T-helper 2 cell treated with Interferon-gamma antibody and Interleukin-4, amounts not matched to agents 5 μg/mL and 100 μg/mL, for 36 hours (primary cell): ENCODE measurements at regions not wholly inside any gene's neighbourhood (a gene's known extent, or its start where the extent isn't known, plus 50 kb on each side); places are given as distances from the start of the nearest gene placed in this dataset.
"Not testable (repeated sequence)": the region's sequence is repeated elsewhere in the genome, so short reads cannot be mapped to it uniquely, and the experiment has no call there.

ENCODE experiments used
- DNase-seq: peaks from one replicate; pipeline ENCODE4 v3.0.0; 2021; ENCODE audit warnings: low spot score
- H3K27ac Mint-ChIP-seq: one replicate; pipeline ENCODE4 v1.8.0; 2021; ENCODE audit warnings: mild to moderate bottlenecking, mixed read lengths
- H3K27me3 Mint-ChIP-seq: one replicate; pipeline ENCODE4 v1.8.0; 2021; ENCODE audit warnings: low read depth, mixed read lengths
- H3K36me3 Mint-ChIP-seq: one replicate; pipeline ENCODE4 v1.8.0; 2021; ENCODE audit warnings: low read depth, mixed read lengths
- H3K4me1 Mint-ChIP-seq: one replicate; pipeline ENCODE4 v1.8.0; 2021; ENCODE audit warnings: low read depth, mixed read lengths
- H3K4me3 Mint-ChIP-seq: one replicate; pipeline ENCODE4 v1.8.0; 2022; ENCODE audit warnings: mild to moderate bottlenecking, moderate library complexity, mixed read lengths
- H3K9me3 Mint-ChIP-seq: one replicate; pipeline ENCODE4 v1.8.0; 2021; ENCODE audit warnings: mixed read lengths

DNA sequence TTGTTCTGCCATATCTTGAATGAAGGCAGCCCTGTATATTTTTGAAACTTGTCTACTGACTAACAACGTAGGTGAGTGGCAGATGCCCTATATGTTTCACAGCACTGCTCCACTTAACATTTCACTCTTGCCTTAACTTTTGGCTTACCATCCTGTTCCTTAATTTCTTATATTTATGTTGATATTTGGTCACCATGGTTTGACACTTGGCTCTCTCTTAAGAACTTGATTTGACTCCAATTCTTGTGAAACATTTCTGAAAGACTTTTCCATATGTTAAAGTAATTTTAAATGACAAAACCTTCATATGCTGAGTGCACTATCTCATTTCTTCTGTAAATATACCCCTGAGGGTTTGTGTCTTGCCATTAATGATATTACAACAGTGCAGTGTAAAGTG, 434.3 kb upstream of the IMPG1 start:
- Mint-ChIP-seq H3K27ac (no peak overlapping the region), H3K9me3 (peaks cover 18% of the 10 kb centered on the region), H3K4me1 (no peaks in the 10 kb centered on the region), H3K36me3 (no peaks in the 10 kb centered on the region), H3K27me3 (no peaks in the 10 kb centered on the region), H3K4me3 (no peak overlapping the region)
- no peak for DNase-seq

DNA sequence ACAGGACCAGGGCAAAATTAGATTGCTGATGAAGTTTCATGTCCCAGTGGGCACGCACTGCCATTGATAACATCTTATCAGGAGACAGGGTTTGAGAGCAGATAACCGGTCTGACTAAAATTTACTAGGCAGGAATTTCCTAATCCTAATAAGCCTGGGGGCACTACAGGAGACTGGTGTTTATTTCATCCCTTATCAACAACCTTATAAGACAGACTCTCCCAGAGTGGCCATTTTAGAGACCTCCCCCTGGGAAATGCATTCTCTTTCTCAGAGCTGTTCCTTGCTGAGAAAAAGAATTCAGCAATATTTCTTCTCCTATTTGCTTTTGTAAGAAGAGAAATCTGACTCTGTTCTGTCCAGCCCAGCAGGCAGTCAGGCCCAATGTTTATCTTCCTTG, 423.4 kb upstream of the IMPG1 start:
- peaks cover 33% of the 10 kb centered on the region for H3K9me3 Mint-ChIP-seq
- H3K4me1 Mint-ChIP-seq: no peaks in the 10 kb centered on the region
- no peak overlapping the region for H3K4me3 Mint-ChIP-seq
- DNase-seq: no peak
- H3K27me3 Mint-ChIP-seq: no peaks in the 10 kb centered on the region
- H3K27ac Mint-ChIP-seq: no peak overlapping the region
- no peaks in the 10 kb centered on the region for H3K36me3 Mint-ChIP-seq

DNA sequence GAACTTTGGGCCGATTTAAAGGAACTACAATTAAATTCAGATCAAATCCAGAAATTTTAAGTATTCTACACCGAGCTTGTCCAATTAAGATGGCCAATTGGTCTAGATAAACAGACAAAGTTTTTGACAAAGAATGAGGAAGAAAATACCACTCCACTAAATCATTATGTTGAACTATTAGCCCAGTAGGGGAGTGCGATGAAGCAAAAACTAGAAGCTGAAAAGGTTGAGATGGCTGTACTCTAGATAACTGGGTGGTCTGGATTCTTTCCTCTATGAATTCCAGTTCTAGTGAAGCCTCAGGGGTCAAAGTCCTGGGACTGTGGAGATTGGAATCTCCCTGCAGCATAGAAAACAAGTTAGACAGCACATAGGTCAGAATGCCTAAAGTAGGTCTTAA, 418.9 kb upstream of the IMPG1 start:
- not testable (repeated sequence) for H3K4me3 Mint-ChIP-seq, DNase-seq, H3K27me3 Mint-ChIP-seq, H3K36me3 Mint-ChIP-seq, H3K4me1 Mint-ChIP-seq, H3K27ac Mint-ChIP-seq
- H3K9me3 Mint-ChIP-seq: peaks cover 55% of the 10 kb centered on the region

DNA sequence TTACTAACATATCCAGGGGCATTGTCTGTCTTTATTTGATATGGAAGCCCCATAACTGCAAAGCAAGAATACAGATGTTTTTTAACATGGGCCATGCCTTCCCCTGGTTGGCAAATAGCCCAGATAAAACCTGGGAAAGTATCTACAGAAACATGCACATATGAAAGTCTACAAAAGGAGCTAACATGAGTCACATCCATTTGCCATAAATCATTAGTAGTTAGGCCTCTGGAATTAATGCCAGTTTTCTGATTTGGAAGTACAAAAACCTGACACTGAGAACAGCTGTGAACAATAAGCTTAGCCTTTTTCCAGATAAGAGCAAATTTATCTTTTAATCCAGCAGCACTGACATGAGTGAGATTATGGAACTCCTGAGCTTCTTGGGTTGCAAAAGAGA, 418.0 kb upstream of the IMPG1 start:
- DNase-seq: no peak
- Mint-ChIP-seq H3K4me3 (no peak overlapping the region), H3K9me3 (peaks cover 52% of the 10 kb centered on the region), H3K27me3 (no peaks in the 10 kb centered on the region), H3K27ac (no peak overlapping the region), H3K36me3 (no peaks in the 10 kb centered on the region), H3K4me1 (no peaks in the 10 kb centered on the region)

DNA sequence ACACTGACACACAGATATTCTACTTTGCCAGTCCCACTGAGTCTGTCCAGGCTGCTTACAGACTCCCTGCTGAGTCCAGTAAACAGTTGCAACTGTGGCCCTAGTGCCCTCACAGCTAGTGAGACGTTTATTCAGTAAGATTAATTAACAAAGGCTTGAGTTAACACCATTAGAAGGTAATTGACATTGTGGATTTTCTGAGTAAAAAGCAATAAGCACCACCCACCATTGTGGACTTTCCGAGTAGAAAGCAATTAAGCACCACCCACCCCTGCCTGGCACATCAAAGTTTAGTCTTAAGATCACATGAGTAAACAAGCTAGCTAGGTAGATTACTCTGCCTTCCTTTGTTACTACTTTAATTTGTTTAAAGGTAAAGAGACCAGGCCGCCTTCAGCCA, 408.6 kb upstream of the IMPG1 start:
- H3K9me3 Mint-ChIP-seq: peaks cover 44% of the 10 kb centered on the region
- no peak overlapping the region for H3K4me3 Mint-ChIP-seq
- no peaks in the 10 kb centered on the region for H3K27me3 Mint-ChIP-seq
- H3K36me3 Mint-ChIP-seq: no peaks in the 10 kb centered on the region
- H3K27ac Mint-ChIP-seq: no peak overlapping the region
- H3K4me1 Mint-ChIP-seq: no peaks in the 10 kb centered on the region
- DNase-seq: no peak

DNA sequence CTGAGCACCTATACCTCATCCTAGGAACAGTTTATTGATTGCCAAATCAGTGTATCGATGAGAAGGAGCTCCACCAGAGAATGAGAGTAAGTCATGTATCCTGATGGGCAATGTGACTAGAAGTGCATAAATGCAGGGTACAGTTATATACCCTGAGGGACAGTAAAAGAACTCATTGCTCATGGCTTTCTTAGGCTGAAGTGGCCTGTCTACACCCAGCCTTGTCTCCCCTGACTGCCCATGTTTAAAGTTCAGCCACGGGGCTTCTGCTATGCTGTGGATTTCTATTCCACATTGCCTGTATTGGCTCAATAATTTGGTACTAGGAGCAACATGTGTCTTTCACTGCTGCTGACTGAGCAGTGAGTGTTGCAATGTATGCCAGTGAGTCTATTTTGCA, 400.4 kb upstream of the IMPG1 start:
- no peak overlapping the region for H3K4me3 Mint-ChIP-seq
- peaks cover 28% of the 10 kb centered on the region for H3K9me3 Mint-ChIP-seq
- no peak overlapping the region for H3K27ac Mint-ChIP-seq

DNA sequence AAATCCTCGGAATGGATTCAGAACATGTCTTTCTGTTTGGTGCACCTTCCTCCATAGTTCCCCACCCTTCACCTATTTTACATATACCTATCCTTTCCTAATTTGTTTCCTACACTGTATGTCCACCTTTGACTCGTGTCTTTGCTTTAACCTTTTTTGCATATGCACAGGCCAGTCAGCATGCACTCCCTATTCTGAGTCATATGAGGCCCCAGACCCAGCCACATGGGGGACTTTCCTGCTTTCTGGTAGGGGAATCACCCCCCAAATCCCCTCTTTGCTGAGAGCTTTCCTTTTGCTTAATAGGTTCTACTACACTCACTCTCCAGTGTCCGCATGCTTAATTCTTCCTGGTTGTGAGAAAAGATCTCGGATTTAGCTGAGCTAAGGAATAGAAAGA, 393.8 kb upstream of the IMPG1 start:
- Mint-ChIP-seq H3K4me1 (no peaks in the 10 kb centered on the region), H3K36me3 (no peaks in the 10 kb centered on the region), H3K27ac (no peak overlapping the region), H3K9me3 (peaks cover 26% of the 10 kb centered on the region), H3K4me3 (no peak overlapping the region), H3K27me3 (no peaks in the 10 kb centered on the region)
- no peak for DNase-seq

More for the DNA sequence above, 400.4 kb upstream of the IMPG1 start:
- H3K36me3 Mint-ChIP-seq: no peaks in the 10 kb centered on the region
- H3K27me3 Mint-ChIP-seq: no peaks in the 10 kb centered on the region
- H3K4me1 Mint-ChIP-seq: no peaks in the 10 kb centered on the region
- DNase-seq: no peak

DNA sequence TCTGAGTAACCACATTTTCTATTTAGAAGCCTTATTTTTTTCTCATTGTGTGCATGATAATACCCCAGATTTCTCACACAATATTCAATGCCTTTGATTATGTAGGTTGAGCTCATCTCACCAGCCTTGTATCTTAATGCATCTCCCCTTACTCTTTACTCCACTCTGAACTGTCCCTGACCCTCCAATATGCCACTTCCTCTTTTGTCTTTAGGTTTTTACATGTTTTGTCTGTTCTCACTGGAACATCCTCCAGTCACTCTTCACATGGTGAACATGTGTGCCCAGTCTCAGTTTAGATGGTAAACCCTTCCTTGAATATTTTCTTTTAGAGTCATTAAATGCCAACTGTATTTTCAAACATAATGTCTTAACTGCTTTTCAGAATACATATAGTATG, 392.9 kb upstream of the IMPG1 start:
- Mint-ChIP-seq H3K4me1 (no peaks in the 10 kb centered on the region), H3K9me3 (peaks cover 29% of the 10 kb centered on the region), H3K27ac (no peak overlapping the region), H3K27me3 (no peaks in the 10 kb centered on the region), H3K36me3 (no peaks in the 10 kb centered on the region), H3K4me3 (no peak overlapping the region)
- DNase-seq: no peak

DNA sequence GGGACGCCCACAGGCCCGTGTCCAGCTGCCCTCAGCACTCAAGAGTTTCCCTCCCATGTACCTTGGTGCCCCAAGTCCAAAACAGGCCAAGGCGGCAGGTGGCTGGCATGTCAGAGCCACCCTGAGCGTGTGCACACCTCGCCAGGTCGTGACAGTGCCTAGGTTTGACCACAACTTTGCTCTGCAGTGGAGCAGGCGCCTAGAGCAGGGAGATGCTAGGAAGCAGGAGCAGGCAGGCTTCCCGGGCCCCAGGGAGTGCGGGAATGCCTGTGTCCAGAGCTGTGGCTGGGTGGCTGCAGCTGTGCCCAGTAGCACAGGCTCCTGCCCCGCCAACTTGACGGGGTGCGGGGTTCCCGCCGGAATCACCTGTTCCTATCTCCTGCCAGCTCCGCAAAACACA, 380.8 kb upstream of the IMPG1 start:
- Mint-ChIP-seq H3K4me3 (no peak overlapping the region), H3K9me3 (peaks cover 21% of the 10 kb centered on the region), H3K27ac (no peak overlapping the region), H3K27me3 (no peaks in the 10 kb centered on the region), H3K4me1 (no peaks in the 10 kb centered on the region), H3K36me3 (no peaks in the 10 kb centered on the region)
- DNase-seq: no peak

DNA sequence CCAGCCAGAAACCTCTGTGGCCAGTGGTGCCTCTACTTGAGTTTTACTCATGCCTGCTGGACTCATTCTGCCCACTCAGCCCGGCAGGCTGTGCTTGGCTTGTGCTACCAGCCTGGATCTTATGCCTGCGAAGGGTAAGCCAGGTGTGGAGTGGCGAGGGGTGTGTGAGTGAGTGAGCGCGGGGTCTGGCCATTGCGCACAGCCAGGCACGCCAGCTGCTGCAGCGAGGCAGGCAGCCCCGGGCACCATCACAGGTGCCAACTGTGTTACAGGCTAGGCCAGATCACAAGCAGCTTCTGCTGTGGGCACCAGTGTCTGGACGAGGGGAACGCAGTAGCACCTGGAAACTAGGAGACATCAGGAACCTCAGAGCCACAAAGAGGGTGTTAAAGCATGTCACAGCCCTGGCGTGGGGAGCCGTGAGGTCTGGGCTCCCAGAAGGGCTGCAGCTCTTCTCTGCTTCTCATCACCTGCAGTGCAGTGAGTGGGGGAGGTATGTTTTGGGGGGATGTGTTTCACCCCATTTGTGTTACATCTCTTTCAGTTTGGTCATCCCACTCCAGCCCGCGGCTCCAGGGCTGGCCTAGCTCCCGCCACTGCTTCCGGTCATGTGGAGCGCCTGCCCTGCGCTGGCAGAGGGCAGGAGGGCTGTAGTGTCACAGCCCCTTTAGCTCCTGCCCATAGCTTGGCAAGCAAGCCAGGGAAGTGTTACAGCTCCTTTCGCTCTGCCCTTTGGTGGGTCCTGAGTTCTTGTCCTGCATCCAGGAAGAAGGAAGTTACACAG, 379.7 kb upstream of the IMPG1 start:
- Mint-ChIP-seq H3K4me1 (no peaks in the 10 kb centered on the region), H3K9me3 (peaks cover 25% of the 10 kb centered on the region), H3K4me3 (no peak overlapping the region), H3K27ac (no peak overlapping the region), H3K36me3 (no peaks in the 10 kb centered on the region), H3K27me3 (no peaks in the 10 kb centered on the region)
- DNase-seq: no peak

DNA sequence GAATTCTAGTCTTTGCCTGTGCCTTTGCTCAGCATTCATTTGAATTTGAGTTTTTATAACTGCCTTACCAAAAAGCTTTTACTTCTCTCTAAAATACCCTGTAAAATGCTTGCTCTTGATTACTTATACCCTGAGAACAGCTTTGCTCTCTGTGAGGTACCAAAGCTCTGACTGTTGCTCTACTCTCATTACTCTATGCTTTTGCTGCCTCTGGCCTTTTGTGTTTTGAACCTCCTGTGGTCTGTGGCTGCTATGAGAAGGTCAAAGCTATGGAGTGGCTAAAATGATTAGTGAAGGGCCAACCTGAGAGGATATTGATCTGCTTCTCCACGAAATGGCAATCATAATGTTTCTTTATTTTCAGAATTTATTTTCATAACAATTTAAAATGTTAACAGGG, 375.6 kb upstream of the IMPG1 start:
- Mint-ChIP-seq H3K27ac (no peak overlapping the region), H3K9me3 (peaks cover 14% of the 10 kb centered on the region), H3K27me3 (no peaks in the 10 kb centered on the region), H3K4me3 (no peak overlapping the region), H3K4me1 (no peaks in the 10 kb centered on the region), H3K36me3 (no peaks in the 10 kb centered on the region)
- DNase-seq: no peak

DNA sequence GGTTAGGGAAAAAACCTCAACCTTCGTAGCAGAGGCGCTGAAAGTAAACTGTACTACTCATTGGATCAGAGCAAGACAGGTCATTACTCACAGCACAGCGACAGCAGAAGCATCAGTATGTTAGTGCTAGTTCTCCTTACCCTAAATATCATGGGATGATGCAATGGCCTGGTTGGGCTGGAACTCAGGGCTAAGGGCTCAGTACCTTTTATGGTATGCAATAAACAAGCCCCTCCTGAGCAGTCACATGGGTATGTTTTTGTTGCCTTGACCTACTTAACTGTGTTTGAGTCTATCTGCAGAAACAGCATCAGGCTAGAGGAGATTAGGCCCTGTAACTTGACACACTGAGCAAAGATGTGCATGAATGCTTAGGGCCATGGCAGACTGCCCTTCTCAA, 369.4 kb upstream of the IMPG1 start:
- no peaks in the 10 kb centered on the region for H3K27me3 Mint-ChIP-seq

DNA sequence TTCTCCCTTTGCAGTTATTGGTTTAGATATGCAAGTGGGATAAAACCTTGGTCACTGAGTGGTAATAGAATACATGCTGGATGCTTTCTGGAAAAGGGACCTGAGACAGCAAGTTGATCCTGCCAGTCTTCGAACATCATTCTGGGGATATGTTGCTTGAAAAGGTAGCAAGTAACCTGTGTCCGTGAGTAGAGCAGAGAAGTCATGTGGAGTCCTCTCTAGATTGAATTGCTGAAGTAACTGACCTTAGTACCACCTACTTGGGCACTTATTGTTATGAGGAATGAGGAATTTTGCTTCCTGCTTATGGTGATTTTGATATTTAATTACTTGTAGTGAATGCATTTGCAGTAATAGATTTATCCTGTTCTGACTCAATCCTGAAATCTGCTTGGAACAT, 367.3 kb upstream of the IMPG1 start:
- H3K27me3 Mint-ChIP-seq: no peaks in the 10 kb centered on the region
- no peak overlapping the region for H3K4me3 Mint-ChIP-seq
- H3K27ac Mint-ChIP-seq: no peak overlapping the region
- H3K4me1 Mint-ChIP-seq: no peaks in the 10 kb centered on the region
- no peak for DNase-seq
- no peaks in the 10 kb centered on the region for H3K36me3 Mint-ChIP-seq
- H3K9me3 Mint-ChIP-seq: peaks cover 9% of the 10 kb centered on the region

More for the DNA sequence above, 369.4 kb upstream of the IMPG1 start:
- DNase-seq: no peak
- Mint-ChIP-seq H3K4me1 (no peaks in the 10 kb centered on the region), H3K36me3 (no peaks in the 10 kb centered on the region), H3K27ac (no peak overlapping the region), H3K4me3 (no peak overlapping the region), H3K9me3 (peaks cover 4% of the 10 kb centered on the region)

DNA sequence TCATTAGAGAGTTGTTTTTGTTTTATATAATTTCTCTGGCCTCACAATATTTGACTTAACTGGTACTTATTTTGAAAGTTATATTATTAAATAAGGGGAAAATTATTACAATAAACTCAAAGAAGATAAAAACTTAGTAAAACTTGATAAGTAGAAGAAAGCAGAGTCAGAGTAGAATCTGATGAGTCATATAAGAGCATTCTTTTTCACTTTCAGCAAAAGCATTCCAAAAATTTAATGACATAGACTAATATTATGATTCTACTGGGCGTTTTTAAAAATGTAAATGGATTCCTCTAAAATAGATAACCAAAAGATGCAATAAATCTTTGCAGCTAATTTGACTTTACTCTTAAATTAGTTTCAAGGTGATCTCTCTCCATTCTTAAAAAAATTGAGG, 366.3 kb upstream of the IMPG1 start:
- Mint-ChIP-seq H3K27ac (no peak overlapping the region), H3K4me3 (no peak overlapping the region), H3K36me3 (no peaks in the 10 kb centered on the region), H3K27me3 (no peaks in the 10 kb centered on the region), H3K9me3 (peaks cover 17% of the 10 kb centered on the region), H3K4me1 (no peaks in the 10 kb centered on the region)
- no peak for DNase-seq

DNA sequence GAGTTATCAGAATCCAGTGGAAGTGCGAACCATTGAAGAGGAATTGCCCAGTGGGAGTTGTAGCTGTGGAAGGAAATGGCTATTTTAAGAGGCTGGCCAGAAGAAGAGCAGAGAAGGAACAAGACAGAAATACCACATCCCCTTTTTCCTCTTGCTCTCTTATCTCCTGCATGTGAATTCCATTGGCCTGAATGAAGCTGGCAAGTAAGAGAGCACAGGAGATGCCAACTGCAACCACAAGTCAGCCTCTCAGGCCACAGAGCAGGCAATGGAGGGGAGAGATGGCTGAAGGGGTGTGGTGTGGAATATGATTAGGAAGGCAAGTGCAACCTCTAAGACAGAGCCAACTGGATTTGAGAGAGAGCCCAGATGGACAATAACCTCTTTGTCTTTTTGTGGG, 362.7 kb upstream of the IMPG1 start:
- Mint-ChIP-seq H3K27ac (no peak overlapping the region), H3K4me3 (no peak overlapping the region), H3K27me3 (no peaks in the 10 kb centered on the region), H3K36me3 (no peaks in the 10 kb centered on the region), H3K4me1 (no peaks in the 10 kb centered on the region), H3K9me3 (peaks cover 27% of the 10 kb centered on the region)
- DNase-seq: no peak
